Hepatocyte (in vitro differentiated cells): ENCODE measurements at regions not wholly inside any gene's neighbourhood (a gene's known extent, or its start where the extent isn't known, plus 50 kb on each side); places are given as distances from the start of the nearest gene placed in this dataset.
"Not testable (repeated sequence)": the region's sequence is repeated elsewhere in the genome, so short reads cannot be mapped to it uniquely, and the experiment has no call there.

Source experiments
- DNase-seq: peaks from one replicate; pipeline ENCODE4 v3.0.0-alpha.2; 2016; ENCODE audit warnings: low spot score
- H2AFZ ChIP-seq: fragments of 200-600 bp; sonication (generic); 2 replicates; pipeline ENCODE4 v1.6.0; 2016; ENCODE audit warnings: antibody characterized with exemption, mild to moderate bottlenecking
- H3K27ac ChIP-seq: fragments of 200-600 bp; sonication (generic); 2 replicates; pipeline ENCODE4 v1.5.1; 2016; ENCODE audit warnings: mild to moderate bottlenecking
- H3K27me3 ChIP-seq: fragments of 200-600 bp; sonication (generic); 2 replicates; pipeline ENCODE4 v1.6.1; 2016
- H3K36me3 ChIP-seq: fragments of 200-600 bp; sonication (generic); replicated peaks from 2 replicates; pipeline ENCODE4 v1.5.1; 2016; ENCODE audit warnings: low read depth; ENCODE audit not compliant: insufficient read depth
- H3K4me1 ChIP-seq: fragments of 200-600 bp; sonication (generic); 2 replicates; pipeline ENCODE4 v1.5.1; 2016; ENCODE audit warnings: mild to moderate bottlenecking, moderate library complexity; ENCODE audit not compliant: insufficient read depth
- H3K4me2 ChIP-seq: fragments of 200-600 bp; sonication (generic); 2 replicates; pipeline ENCODE4 v1.6.0; 2016
- H3K4me3 ChIP-seq: fragments of 200-600 bp; sonication (generic); 2 replicates; pipeline ENCODE4 v1.5.1; 2016; ENCODE audit warnings: mild to moderate bottlenecking
- H3K79me2 ChIP-seq: fragments of 200-600 bp; sonication (generic); 2 replicates; pipeline ENCODE4 v1.6.0; 2017; ENCODE audit warnings: mild to moderate bottlenecking
- H3K9me2 ChIP-seq: fragments of 200-600 bp; sonication (generic); replicated peaks from 2 replicates; pipeline ENCODE4 v1.6.0; 2017; ENCODE audit warnings: mild to moderate bottlenecking; ENCODE audit not compliant: insufficient read depth
- H3K9me3 ChIP-seq: fragments of 200-600 bp; sonication (generic); 2 replicates; pipeline ENCODE4 v1.5.1; 2016; ENCODE audit warnings: low read depth, mild to moderate bottlenecking
- H4K20me1 ChIP-seq: fragments of 200-600 bp; sonication (generic); 2 replicates; pipeline ENCODE4 v1.6.0; 2016; ENCODE audit warnings: mild to moderate bottlenecking; ENCODE audit not compliant: insufficient read depth, poor library complexity, severe bottlenecking
- WGBS: methylation state at CpG from one replicate; pipeline ENCODE4 v1.1.6; 2016; ENCODE audit warnings: low lambda C conversion rate; ENCODE audit errors: missing lambda C conversion rate; 5-methylcytosine and 5-hydroxymethylcytosine counted together

- H3K9me2 ChIP-seq, H3K4me2 ChIP-seq, H3K36me3 ChIP-seq, H3K27me3 ChIP-seq, H3K4me1 ChIP-seq, H3K79me2 ChIP-seq, H3K4me3 ChIP-seq, H2AFZ ChIP-seq, H3K9me3 ChIP-seq, H3K27ac ChIP-seq, H4K20me1 ChIP-seq, DNase-seq: not testable (repeated sequence)
- 71% methylated on average over 1 of the region's 1 CpG for WGBS
Observed at GRCh38 chr10:46645110-46645509, 66.2 kb downstream of the SYT15 start.

GRCh38 chr10:46646132-46646531 is 67.2 kb downstream of the SYT15 start:
- not testable (repeated sequence) for H2AFZ ChIP-seq, DNase-seq, H3K27me3 ChIP-seq, H3K4me1 ChIP-seq, H3K4me3 ChIP-seq, H4K20me1 ChIP-seq, H3K9me2 ChIP-seq, H3K36me3 ChIP-seq, H3K4me2 ChIP-seq, H3K27ac ChIP-seq, H3K9me3 ChIP-seq, H3K79me2 ChIP-seq
- 60% methylated on average over 3 of the region's 3 CpGs for WGBS

GRCh38 chr10:46650967-46651366 is 72.0 kb downstream of the SYT15 start:
- H3K9me3 ChIP-seq, H3K4me1 ChIP-seq, H3K27me3 ChIP-seq, H3K79me2 ChIP-seq, H3K9me2 ChIP-seq, H4K20me1 ChIP-seq, H2AFZ ChIP-seq, DNase-seq, H3K4me2 ChIP-seq, H3K36me3 ChIP-seq, H3K27ac ChIP-seq, H3K4me3 ChIP-seq: not testable (repeated sequence)
- WGBS = 40% methylated on average over 2 of the region's 5 CpGs

GRCh38 chr10:46657437-46657836 is 78.5 kb downstream of the SYT15 start:
- H3K27ac ChIP-seq, H3K36me3 ChIP-seq, H3K4me3 ChIP-seq, DNase-seq, H3K4me1 ChIP-seq, H4K20me1 ChIP-seq, H3K9me3 ChIP-seq, H3K9me2 ChIP-seq, H2AFZ ChIP-seq, H3K79me2 ChIP-seq, H3K4me2 ChIP-seq, H3K27me3 ChIP-seq: not testable (repeated sequence)
- WGBS = no CpG with 5 or more reads among the region's 3 CpGs

- not testable (repeated sequence) for H3K4me3 ChIP-seq, H3K4me2 ChIP-seq, H4K20me1 ChIP-seq, H3K27ac ChIP-seq, H3K9me2 ChIP-seq, DNase-seq, H3K36me3 ChIP-seq, H3K9me3 ChIP-seq, H3K27me3 ChIP-seq, H3K79me2 ChIP-seq, H3K4me1 ChIP-seq, H2AFZ ChIP-seq
- 82% methylated on average over 1 of the region's 8 CpGs for WGBS
Observed at GRCh38 chr10:46660027-46660834, 81.3 kb downstream of the SYT15 start.

- H3K79me2 ChIP-seq, H3K4me3 ChIP-seq, H3K4me1 ChIP-seq, H3K4me2 ChIP-seq, H3K27ac ChIP-seq, H3K9me3 ChIP-seq, H4K20me1 ChIP-seq, H3K27me3 ChIP-seq, H3K36me3 ChIP-seq, H2AFZ ChIP-seq, H3K9me2 ChIP-seq, DNase-seq: not testable (repeated sequence)
Observed at GRCh38 chr10:46660835-46661164, 81.9 kb downstream of the SYT15 start.

GRCh38 chr10:46665536-46665935 is 86.6 kb downstream of the SYT15 start:
- H3K27me3 ChIP-seq, H3K79me2 ChIP-seq, DNase-seq, H3K4me2 ChIP-seq, H4K20me1 ChIP-seq, H3K4me3 ChIP-seq, H3K4me1 ChIP-seq, H3K36me3 ChIP-seq, H3K9me3 ChIP-seq, H3K9me2 ChIP-seq, H3K27ac ChIP-seq, H2AFZ ChIP-seq: not testable (repeated sequence)
- WGBS = 86% methylated on average over 1 of the region's 1 CpG

- not testable (repeated sequence) for H3K4me3 ChIP-seq, H3K4me1 ChIP-seq, H2AFZ ChIP-seq, H3K79me2 ChIP-seq, H3K9me2 ChIP-seq, DNase-seq, H3K36me3 ChIP-seq, H3K27me3 ChIP-seq, H4K20me1 ChIP-seq, H3K9me3 ChIP-seq, H3K27ac ChIP-seq, H3K4me2 ChIP-seq
- WGBS = 91% methylated on average over 6 of the region's 6 CpGs
Observed at GRCh38 chr10:46668357-46668997, 89.5 kb downstream of the SYT15 start.

- H3K79me2 ChIP-seq, H3K9me3 ChIP-seq, H3K9me2 ChIP-seq, DNase-seq, H3K4me3 ChIP-seq, H2AFZ ChIP-seq, H3K27ac ChIP-seq, H4K20me1 ChIP-seq, H3K27me3 ChIP-seq, H3K36me3 ChIP-seq, H3K4me1 ChIP-seq, H3K4me2 ChIP-seq: not testable (repeated sequence)
- 87% methylated on average over 3 of the region's 8 CpGs for WGBS
Observed at GRCh38 chr10:46677836-46678435, 99.0 kb downstream of the SYT15 start.
